ENCODE measurements at regions not wholly inside any gene's neighbourhood (a gene's known extent, or its start where the extent isn't known, plus 50 kb on each side); places are given as distances from the start of the nearest gene placed in this dataset.

- intact Hi-C loops (cut with DNase I): no loop called here
- H3K27ac ChIP-seq: no peak overlapping the region
- no peaks in the 10 kb centered on the region for H3K36me3 ChIP-seq
- H3K4me3 ChIP-seq: no peak overlapping the region
- DNase-seq (no peak), FAIRE-seq (no peak), ATAC-seq (no peak)
- no peaks in the 10 kb centered on the region for H3K9me3 ChIP-seq
- H3K27me3 ChIP-seq: no peaks in the 10 kb centered on the region
- no peak for TF ChIP-seq CTCF (IDR thresholded peaks at IDR 0.05)
- H3K4me1 ChIP-seq: no peaks in the 10 kb centered on the region
These were observed 973.3 kb upstream of the MIR17HG start for GRCh38 chr13:90374168-90374567.

- Histone ChIP-seq H3K27ac (no peak overlapping the region), H3K27me3 (no peaks in the 10 kb centered on the region), H3K9me3 (no peaks in the 10 kb centered on the region), H3K4me1 (no peaks in the 10 kb centered on the region), H3K4me3 (no peak overlapping the region), H3K36me3 (no peaks in the 10 kb centered on the region)
- FAIRE-seq: no peak
- no peak for DNase-seq
- WGBS, 2 donors: 74 to 80% methylated on average over 4 of the region's 4 CpGs
- TF ChIP-seq CTCF (IDR thresholded peaks at IDR 0.05): no peak
- ATAC-seq: no peak
- intact Hi-C loops (cut with DNase I): no loop called here
These were observed 971.6 kb upstream of the MIR17HG start for GRCh38 chr13:90375851-90376250.

- intact Hi-C loops (cut with DNase I): no loop called here
- Histone ChIP-seq H3K9me3 (no peaks in the 10 kb centered on the region), H3K4me1 (no peaks in the 10 kb centered on the region), H3K27me3 (no peaks in the 10 kb centered on the region), H3K36me3 (no peaks in the 10 kb centered on the region), H3K27ac (no peak overlapping the region), H3K4me3 (no peak overlapping the region)
- FAIRE-seq: no peak
- no peak for TF ChIP-seq CTCF (IDR thresholded peaks at IDR 0.05)
- ATAC-seq: no peak
- no peak for DNase-seq
- WGBS, 2 donors: 71 to 80% methylated on average over 1 of the region's 1 CpG
These were observed 965.1 kb upstream of the MIR17HG start for GRCh38 chr13:90382425-90382824.

- Histone ChIP-seq H3K4me3 (no peak overlapping the region), H3K9me3 (no peaks in the 10 kb centered on the region), H3K4me1 (no peaks in the 10 kb centered on the region), H3K27ac (no peak overlapping the region), H3K27me3 (no peaks in the 10 kb centered on the region), H3K36me3 (no peaks in the 10 kb centered on the region)
- intact Hi-C loops (cut with DNase I): no loop called here
- FAIRE-seq (no peak), ATAC-seq (no peak), DNase-seq (no peak)
- 88% methylated on average over 4 of the region's 4 CpGs for WGBS, 2 donors
- TF ChIP-seq CTCF (IDR thresholded peaks at IDR 0.05): no peak
These were observed 961.6 kb upstream of the MIR17HG start for GRCh38 chr13:90385781-90386489.

- Histone ChIP-seq H3K4me1 (no peaks in the 10 kb centered on the region), H3K9me3 (no peaks in the 10 kb centered on the region), H3K36me3 (no peaks in the 10 kb centered on the region), H3K27ac (no peak overlapping the region), H3K27me3 (no peaks in the 10 kb centered on the region), H3K4me3 (no peak overlapping the region)
- intact Hi-C loops (cut with DNase I): no loop called here
- no peak for ATAC-seq
- 83 to 85% methylated on average over 2 of the region's 2 CpGs for WGBS, 2 donors
- TF ChIP-seq CTCF (IDR thresholded peaks at IDR 0.05): no peak
- DNase-seq: no peak
- FAIRE-seq: no peak
These were observed 958.5 kb upstream of the MIR17HG start for GRCh38 chr13:90388887-90389452.
